H1 (cell line): ENCODE measurements at regions not wholly inside any gene's neighbourhood (a gene's known extent, or its start where the extent isn't known, plus 50 kb on each side); places are given as distances from the start of the nearest gene placed in this dataset.

Experiments
- ATF2 ChIP-seq: IDR thresholded peaks from 2 replicates; pipeline ENCODE4 v1.6.1; 2012; ENCODE audit warnings: low read length, inconsistent platforms
- E2F6 ChIP-seq: IDR thresholded peaks from 2 replicates; pipeline ENCODE4 v1.6.1; 2012; ENCODE audit warnings: inconsistent platforms
- EGR1 ChIP-seq: IDR thresholded peaks from 2 replicates; pipeline ENCODE4 v1.6.1; 2011; ENCODE audit warnings: low read depth, low read length, borderline replicate concordance
- GABPA ChIP-seq: IDR thresholded peaks from 2 replicates; pipeline ENCODE4 v1.6.1; 2011; ENCODE audit warnings: mild to moderate bottlenecking, low read length, moderate library complexity, borderline replicate concordance; ENCODE audit not compliant: insufficient read depth
- RBBP5 ChIP-seq: IDR thresholded peaks from 2 replicates; pipeline ENCODE4 v1.7.1; 2012; ENCODE audit warnings: low read depth, mild to moderate bottlenecking, inconsistent platforms, low read length, moderate library complexity, borderline replicate concordance
- RNF2 ChIP-seq: fragments of 200-900, 300-1000 bp; sonication (generic); IDR thresholded peaks from 2 replicates; pipeline ENCODE4 v1.7.1; 2016; ENCODE audit warnings: borderline replicate concordance, low read depth, mild to moderate bottlenecking, antibody characterized with exemption, low read length; ENCODE audit not compliant: poor library complexity, severe bottlenecking; ENCODE audit errors: missing control alignments

GRCh38 chr4:117001077-117001476 lies 84.3 kb downstream of the TRAM1L1 start (continued):
- TF ChIP-seq ATF2 (no peak), RNF2 (no peak), E2F6 (no peak), GABPA (no peak), RBBP5 (no peak), EGR1 (no peak)
